Ascending aorta (tissue), 2 donors: ENCODE measurements at regions not wholly inside any gene's neighbourhood (a gene's known extent, or its start where the extent isn't known, plus 50 kb on each side); places are given as distances from the start of the nearest gene placed in this dataset.

Source experiments
- DNase-seq, 2 donors: peaks; one replicate each; pipeline ENCODE4 v3.0.0-alpha.2; 2019; ENCODE audit warnings: low spot score in 2 of 2
- H3K27ac ChIP-seq, 2 donors: fragments of 200-600 bp; sonication (generic); one replicate each; pipeline ENCODE4 v1.5.1; 2016 to 2017; ENCODE audit warnings: mild to moderate bottlenecking in 1 of 2
- H3K27me3 ChIP-seq: fragments of 200-600 bp; sonication (generic); one replicate; pipeline ENCODE4 v1.5.1; 2017
- H3K36me3 ChIP-seq, 2 donors: fragments of 200-600 bp; sonication (generic); one replicate each; pipeline ENCODE4 v1.5.1; 2016
- H3K4me1 ChIP-seq, 2 donors: fragments of 200-600 bp; sonication (generic); one replicate each; pipeline ENCODE4 v1.5.1; 2016 to 2017; ENCODE audit warnings: mild to moderate bottlenecking in 1 of 2
- H3K4me3 ChIP-seq, 2 donors: fragments of 200-600 bp; sonication (generic); one replicate each; pipeline ENCODE4 v1.5.1; 2016 to 2017; ENCODE audit warnings: mild to moderate bottlenecking in 1 of 2
- H3K9me3 ChIP-seq, 2 donors: fragments of 200-600 bp; sonication (generic); one replicate each; pipeline ENCODE4 v1.5.1; 2016
- CTCF ChIP-seq, 3 experiments: fragments of 200-600 bp in 2 of 3; fragments of 450-650 bp in 1 of 3; sonication (generic) in 2 of 3; IDR thresholded peaks; one replicate each; pipeline ENCODE4 v1.5.1; 2016 to 2019; ENCODE audit warnings: antibody characterized with exemption in 3 of 3, mild to moderate bottlenecking in 1 of 3, moderate library complexity in 1 of 3
- intact Hi-C: fragments of 100-400 bp; cut with DNase I; formaldehyde crosslinking; loops from one replicate; pipeline ENCODE4 v1.15.1; 2023

- H3K36me3 ChIP-seq: no peaks in the 10 kb centered on the region
- intact Hi-C loops: no loop called here
- no peaks in the 10 kb centered on the region for H3K9me3 ChIP-seq
- no peak for DNase-seq
- no peaks in the 10 kb centered on the region for H3K4me1 ChIP-seq
- H3K27me3 ChIP-seq: no peaks in the 10 kb centered on the region
- H3K27ac ChIP-seq: no peak overlapping the region
- no peak for TF ChIP-seq CTCF (IDR thresholded peaks at IDR 0.05)
- no peak overlapping the region for H3K4me3 ChIP-seq
These were observed 132.5 kb downstream of the OLIG3 start for GRCh38 chr6:137361701-137362100.

- Histone ChIP-seq H3K27me3 (no peaks in the 10 kb centered on the region), H3K9me3 (no peaks in the 10 kb centered on the region), H3K27ac (no peak overlapping the region), H3K36me3 (no peaks in the 10 kb centered on the region), H3K4me1 (no peaks in the 10 kb centered on the region), H3K4me3 (no peak overlapping the region)
- TF ChIP-seq CTCF (IDR thresholded peaks at IDR 0.05): no peak
- DNase-seq: no peak
- intact Hi-C loops: no loop called here
These were observed 135.9 kb downstream of the OLIG3 start for GRCh38 chr6:137358273-137358672.

- Histone ChIP-seq H3K27me3 (no peaks in the 10 kb centered on the region), H3K9me3 (no peaks in the 10 kb centered on the region), H3K4me3 (no peak overlapping the region), H3K4me1 (no peaks in the 10 kb centered on the region), H3K27ac (no peak overlapping the region), H3K36me3 (no peaks in the 10 kb centered on the region)
- TF ChIP-seq CTCF (IDR thresholded peaks at IDR 0.05): no peak
- DNase-seq: no peak
- intact Hi-C loops: no loop called here
These were observed 136.3 kb downstream of the OLIG3 start for GRCh38 chr6:137357948-137358266.

- no peak for TF ChIP-seq CTCF (IDR thresholded peaks at IDR 0.05)
- Histone ChIP-seq H3K27ac (no peak overlapping the region), H3K4me3 (no peak overlapping the region), H3K27me3 (no peaks in the 10 kb centered on the region), H3K36me3 (no peaks in the 10 kb centered on the region), H3K4me1 (no peaks in the 10 kb centered on the region), H3K9me3 (no peaks in the 10 kb centered on the region)
- intact Hi-C loops: no loop called here
- no peak for DNase-seq
These were observed 136.8 kb downstream of the OLIG3 start for GRCh38 chr6:137357263-137357947.

- H3K27me3 ChIP-seq: no peaks in the 10 kb centered on the region
- no peak overlapping the region for H3K27ac ChIP-seq
- intact Hi-C loops: no loop called here
- no peaks in the 10 kb centered on the region for H3K4me1 ChIP-seq
- H3K4me3 ChIP-seq: no peak overlapping the region
- DNase-seq: no peak
- no peaks in the 10 kb centered on the region for H3K36me3 ChIP-seq
- H3K9me3 ChIP-seq: no peaks in the 10 kb centered on the region
- no peak for TF ChIP-seq CTCF (IDR thresholded peaks at IDR 0.05)
These were observed 134.7 kb upstream of the IFNGR1 start for GRCh38 chr6:137353842-137354397.

- Histone ChIP-seq H3K27me3 (no peaks in the 10 kb centered on the region), H3K27ac (no peak overlapping the region), H3K36me3 (no peaks in the 10 kb centered on the region), H3K9me3 (no peaks in the 10 kb centered on the region), H3K4me1 (no peaks in the 10 kb centered on the region), H3K4me3 (no peak overlapping the region)
- no peak for TF ChIP-seq CTCF (IDR thresholded peaks at IDR 0.05)
- intact Hi-C loops: no loop called here
- DNase-seq: no peak
These were observed 134.2 kb upstream of the IFNGR1 start for GRCh38 chr6:137353346-137353745.
